Type B pancreatic cell (in vitro differentiated cells): ENCODE measurements at regions not wholly inside any gene's neighbourhood (a gene's known extent, or its start where the extent isn't known, plus 50 kb on each side); places are given as distances from the start of the nearest gene placed in this dataset.

ENCODE experiments used
- DNase-seq: peaks from one replicate; pipeline ENCODE4 v3.0.0; 2021; ENCODE audit warnings: mixed read lengths; ENCODE audit not compliant: unreplicated experiment; ENCODE audit errors: extremely low spot score
- H3K27ac Mint-ChIP-seq: 2 replicates; pipeline ENCODE4 v1.8.0; 2021; ENCODE audit warnings: mild to moderate bottlenecking, mixed read lengths
- H3K27me3 Mint-ChIP-seq: 2 replicates; pipeline ENCODE4 v1.8.0; 2021; ENCODE audit warnings: mixed read lengths
- H3K36me3 Mint-ChIP-seq: 2 replicates; pipeline ENCODE4 v1.8.0; 2021; ENCODE audit warnings: mixed read lengths
- H3K4me1 Mint-ChIP-seq: one replicate; pipeline ENCODE4 v1.8.0; 2021; ENCODE audit warnings: mixed read lengths; ENCODE audit not compliant: unreplicated experiment
- H3K4me3 Mint-ChIP-seq: 2 replicates; pipeline ENCODE4 v1.8.0; 2021; ENCODE audit warnings: mild to moderate bottlenecking, mixed read lengths
- H3K9me3 Mint-ChIP-seq: 2 replicates; pipeline ENCODE4 v1.8.0; 2021; ENCODE audit warnings: mixed read lengths
- TF ChIP-seq, protein P1 (sequence below): fragments of 200-600 bp; sonication (generic); conservative IDR thresholded peaks from 2 replicates; pipeline ENCODE4 v1.5.0; 2021; ENCODE audit warnings: antibody characterized with exemption, mild to moderate bottlenecking

DNA sequence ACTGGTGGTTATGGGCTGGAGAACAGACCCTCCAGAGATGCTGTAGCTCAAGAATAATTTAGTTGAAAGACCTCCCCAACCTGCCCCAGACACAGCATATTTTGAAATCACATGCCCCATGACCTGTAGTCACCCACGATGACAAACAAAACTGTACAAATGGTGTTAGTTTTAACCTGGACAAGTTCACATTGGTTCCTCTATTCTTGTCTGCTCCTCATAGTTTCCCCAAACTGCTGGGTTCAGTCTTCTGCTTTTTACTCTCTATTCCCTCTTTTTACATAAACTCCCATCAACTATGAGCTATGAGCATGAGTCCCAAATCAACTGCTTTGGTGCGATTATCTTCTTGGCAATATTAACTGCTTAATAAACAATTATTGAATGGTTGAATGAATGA lies 365.3 kb upstream of the CLINT1 start:
- Mint-ChIP-seq H3K9me3 (no peaks in the 10 kb centered on the region), H3K27ac (no peak overlapping the region), H3K4me3 (no peak overlapping the region), H3K27me3 (no peaks in the 10 kb centered on the region), H3K36me3 (no peaks in the 10 kb centered on the region), H3K4me1 (peaks cover 16% of the 10 kb centered on the region)
- TF ChIP-seq, protein P1, sequence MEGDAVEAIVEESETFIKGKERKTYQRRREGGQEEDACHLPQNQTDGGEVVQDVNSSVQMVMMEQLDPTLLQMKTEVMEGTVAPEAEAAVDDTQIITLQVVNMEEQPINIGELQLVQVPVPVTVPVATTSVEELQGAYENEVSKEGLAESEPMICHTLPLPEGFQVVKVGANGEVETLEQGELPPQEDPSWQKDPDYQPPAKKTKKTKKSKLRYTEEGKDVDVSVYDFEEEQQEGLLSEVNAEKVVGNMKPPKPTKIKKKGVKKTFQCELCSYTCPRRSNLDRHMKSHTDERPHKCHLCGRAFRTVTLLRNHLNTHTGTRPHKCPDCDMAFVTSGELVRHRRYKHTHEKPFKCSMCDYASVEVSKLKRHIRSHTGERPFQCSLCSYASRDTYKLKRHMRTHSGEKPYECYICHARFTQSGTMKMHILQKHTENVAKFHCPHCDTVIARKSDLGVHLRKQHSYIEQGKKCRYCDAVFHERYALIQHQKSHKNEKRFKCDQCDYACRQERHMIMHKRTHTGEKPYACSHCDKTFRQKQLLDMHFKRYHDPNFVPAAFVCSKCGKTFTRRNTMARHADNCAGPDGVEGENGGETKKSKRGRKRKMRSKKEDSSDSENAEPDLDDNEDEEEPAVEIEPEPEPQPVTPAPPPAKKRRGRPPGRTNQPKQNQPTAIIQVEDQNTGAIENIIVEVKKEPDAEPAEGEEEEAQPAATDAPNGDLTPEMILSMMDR: no peak
- no peak for DNase-seq

DNA sequence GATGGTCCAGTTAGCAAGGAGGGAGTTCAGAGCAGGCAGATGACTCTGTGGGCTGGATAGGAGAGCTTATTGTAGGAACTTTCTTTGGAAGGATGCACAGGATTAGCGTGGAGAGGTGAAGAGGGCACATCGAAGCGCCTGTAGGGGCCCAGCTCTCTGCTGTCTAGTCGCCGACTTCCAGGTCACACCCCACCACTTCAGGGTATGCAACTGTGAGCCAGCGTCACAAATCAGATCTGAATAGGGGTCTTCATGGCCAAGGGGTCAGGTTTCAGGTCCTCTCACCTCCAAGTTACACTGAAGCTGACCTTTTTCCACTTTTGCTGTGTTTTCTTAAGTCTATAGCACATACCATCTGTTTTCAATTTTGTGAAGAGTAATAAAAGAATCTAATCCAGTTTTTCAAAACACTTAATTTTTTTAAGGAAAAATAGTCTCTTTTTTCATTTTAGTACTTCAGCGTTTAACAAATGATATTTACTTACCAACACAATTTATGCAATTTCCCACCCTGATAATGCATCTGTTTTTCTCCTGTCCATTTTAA lies 364.2 kb upstream of the CLINT1 start:
- Mint-ChIP-seq H3K36me3 (no peaks in the 10 kb centered on the region), H3K27ac (no peak overlapping the region), H3K4me3 (no peak overlapping the region), H3K4me1 (peaks cover 16% of the 10 kb centered on the region), H3K9me3 (no peaks in the 10 kb centered on the region), H3K27me3 (no peaks in the 10 kb centered on the region)
- DNase-seq: no peak
- TF ChIP-seq, protein P1: no peak

DNA sequence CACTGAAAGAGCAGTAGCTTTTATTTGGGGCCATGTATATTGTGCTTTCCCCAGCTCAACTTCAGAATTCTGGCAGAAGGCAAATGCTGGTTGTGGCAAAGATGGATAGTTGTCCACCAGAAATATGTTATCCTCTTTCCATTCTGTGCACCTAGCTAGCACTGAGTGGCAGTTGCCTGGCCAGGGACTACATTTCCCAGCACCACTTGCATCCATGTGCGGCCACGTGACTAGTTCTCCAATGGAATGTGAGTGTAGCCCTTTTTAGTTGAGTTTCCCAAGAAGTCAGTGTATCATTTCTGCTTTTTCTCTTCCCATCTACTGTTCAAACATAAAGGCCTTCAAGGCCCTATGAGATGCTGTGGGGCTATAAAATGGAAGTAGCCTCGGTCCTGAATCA lies 354.0 kb upstream of the CLINT1 start:
- TF ChIP-seq, protein P1: no peak
- Mint-ChIP-seq H3K36me3 (no peaks in the 10 kb centered on the region), H3K4me3 (no peak overlapping the region), H3K4me1 (no peaks in the 10 kb centered on the region), H3K9me3 (no peaks in the 10 kb centered on the region), H3K27me3 (no peaks in the 10 kb centered on the region), H3K27ac (no peak overlapping the region)
- DNase-seq: no peak

GRCh38 chr5:158212237-158212636 lies 353.3 kb upstream of the CLINT1 start:
- Mint-ChIP-seq H3K27ac (no peak overlapping the region), H3K4me3 (no peak overlapping the region), H3K36me3 (no peaks in the 10 kb centered on the region), H3K9me3 (no peaks in the 10 kb centered on the region), H3K4me1 (no peaks in the 10 kb centered on the region), H3K27me3 (no peaks in the 10 kb centered on the region)
- TF ChIP-seq, protein P1: no peak
- no peak for DNase-seq

- DNase-seq: no peak
- TF ChIP-seq, protein P1: no peak
- no peaks in the 10 kb centered on the region for H3K4me1 Mint-ChIP-seq
- no peaks in the 10 kb centered on the region for H3K9me3 Mint-ChIP-seq
- no peak overlapping the region for H3K27ac Mint-ChIP-seq
- H3K4me3 Mint-ChIP-seq: no peak overlapping the region
- no peaks in the 10 kb centered on the region for H3K36me3 Mint-ChIP-seq
- H3K27me3 Mint-ChIP-seq: peaks cover 2% of the 10 kb centered on the region
These were observed 350.4 kb upstream of the CLINT1 start for GRCh38 chr5:158209219-158209908.
